ENCODE measurements at regions not wholly inside any gene's neighbourhood (a gene's known extent, or its start where the extent isn't known, plus 50 kb on each side); places are given as distances from the start of the nearest gene placed in this dataset.

DNA sequence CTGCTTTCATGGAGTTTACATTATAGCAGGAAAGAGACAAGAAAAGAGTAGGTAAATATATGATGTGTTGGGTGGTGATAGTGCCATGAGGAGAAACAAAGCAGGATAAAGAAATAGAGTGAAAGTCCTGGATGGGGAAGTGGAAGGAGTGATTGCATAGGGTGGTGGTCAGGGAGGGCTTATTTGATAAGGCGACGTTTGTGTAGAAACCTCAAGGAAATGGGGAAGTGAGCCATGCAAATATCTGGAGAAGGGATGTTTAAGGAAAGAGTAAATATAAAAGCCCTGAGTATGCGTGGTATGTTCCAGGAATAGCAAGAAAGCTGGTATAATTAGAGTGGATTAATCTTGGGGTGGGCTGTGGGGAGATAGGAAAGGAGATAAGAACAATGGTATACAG lies 134.7 kb upstream of the SV2C start:
- Histone ChIP-seq H2AFZ (ENCODE audit: insufficient read depth, low read depth, low read length, poor library complexity, severe bottlenecking) (no peak overlapping the region), H3K79me2 (ENCODE audit: insufficient read depth, low read length) (no peaks in the 10 kb centered on the region), H3K4me2 (replicated peaks; ENCODE audit: extremely low read depth, low read length, poor library complexity, severe bottlenecking) (no peak overlapping the region), H3K36me3 (replicated peaks in 1 of 2; ENCODE audit: control insufficient read depth in 1 of 2, insufficient read depth in 2 of 2, low read length in 2 of 2) (no peaks in the 10 kb centered on the region), H3K27ac (ENCODE audit: low read depth in 1 of 2, low read length in 2 of 2) (no peak overlapping the region), H3K4me1 (ENCODE audit: control insufficient read depth in 1 of 2, insufficient read depth in 2 of 2, low read length in 2 of 2) (peaks cover 8% of the 10 kb centered on the region in 2 donors), H3K9me3 (replicated peaks in 1 of 2; ENCODE audit: control insufficient read depth in 1 of 2, insufficient read depth in 1 of 2, low read length in 2 of 2) (peaks cover 7 to 11% of the 10 kb centered on the region in 2 donors), H3K27me3 (ENCODE audit: control insufficient read depth in 2 of 2, insufficient read depth in 2 of 2, low read length in 2 of 2) (no peaks in the 10 kb centered on the region), H3K9ac (ENCODE audit: insufficient read depth, low read length, poor library complexity, severe bottlenecking) (no peak overlapping the region), H3K4me3 (replicated peaks in 1 of 3; ENCODE audit: low read depth in 2 of 3, low read length in 3 of 3) (no peak overlapping the region), H4K20me1 (ENCODE audit: insufficient read depth, low read length) (no peaks in the 10 kb centered on the region)
- intact Hi-C loops (cut with micrococcal nuclease): no loop called here
- DNase-seq: peak in 1 of 3 donors; percentile 8
- peak overlapping the region in 1 of 2 donors; percentile 22 for H3K4me3 Mint-ChIP-seq
- peaks cover 6 to 25% (median 15%) of the 10 kb centered on the region in 7 donors for H3K9me3 Mint-ChIP-seq
- TF ChIP-seq, protein P1, sequence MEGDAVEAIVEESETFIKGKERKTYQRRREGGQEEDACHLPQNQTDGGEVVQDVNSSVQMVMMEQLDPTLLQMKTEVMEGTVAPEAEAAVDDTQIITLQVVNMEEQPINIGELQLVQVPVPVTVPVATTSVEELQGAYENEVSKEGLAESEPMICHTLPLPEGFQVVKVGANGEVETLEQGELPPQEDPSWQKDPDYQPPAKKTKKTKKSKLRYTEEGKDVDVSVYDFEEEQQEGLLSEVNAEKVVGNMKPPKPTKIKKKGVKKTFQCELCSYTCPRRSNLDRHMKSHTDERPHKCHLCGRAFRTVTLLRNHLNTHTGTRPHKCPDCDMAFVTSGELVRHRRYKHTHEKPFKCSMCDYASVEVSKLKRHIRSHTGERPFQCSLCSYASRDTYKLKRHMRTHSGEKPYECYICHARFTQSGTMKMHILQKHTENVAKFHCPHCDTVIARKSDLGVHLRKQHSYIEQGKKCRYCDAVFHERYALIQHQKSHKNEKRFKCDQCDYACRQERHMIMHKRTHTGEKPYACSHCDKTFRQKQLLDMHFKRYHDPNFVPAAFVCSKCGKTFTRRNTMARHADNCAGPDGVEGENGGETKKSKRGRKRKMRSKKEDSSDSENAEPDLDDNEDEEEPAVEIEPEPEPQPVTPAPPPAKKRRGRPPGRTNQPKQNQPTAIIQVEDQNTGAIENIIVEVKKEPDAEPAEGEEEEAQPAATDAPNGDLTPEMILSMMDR (IDR thresholded peaks at IDR 0.05): no peak
- no peak overlapping the region for H3K27ac Mint-ChIP-seq
- WGBS (ENCODE audit: insufficient coverage): 2% methylated on average over 3 of the region's 3 CpGs
- peaks cover 4 to 6% (median 5%) of the 10 kb centered on the region in 3 donors for H3K27me3 Mint-ChIP-seq (ENCODE audit: low read depth in 3 of 3)
- peaks cover 11% of the 10 kb centered on the region for H3K4me1 Mint-ChIP-seq
- H3K36me3 Mint-ChIP-seq: no peaks in the 10 kb centered on the region

DNA sequence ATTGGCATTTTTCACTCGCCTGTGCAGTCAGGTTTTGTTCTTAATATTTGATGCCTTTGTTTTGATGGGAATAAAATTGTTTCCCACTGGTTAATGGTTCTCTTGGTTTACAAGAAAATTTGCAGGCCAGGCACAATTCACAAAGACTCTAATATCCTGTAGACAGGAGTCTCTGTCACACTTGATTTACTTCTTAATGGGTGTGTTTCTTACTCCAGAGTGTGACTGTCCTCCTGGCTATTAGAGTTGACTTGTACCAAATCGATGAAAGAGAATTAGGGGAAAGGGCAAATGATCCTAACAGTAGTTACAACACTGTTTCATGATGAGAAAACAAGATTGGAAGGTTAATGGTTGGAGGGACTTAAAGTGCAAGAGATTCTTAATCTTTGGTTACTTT lies 142.8 kb upstream of the SV2C start:
- intact Hi-C loops (cut with micrococcal nuclease): no loop called here
- peaks cover 3 to 5% of the 10 kb centered on the region in 2 donors for H3K9me3 ChIP-seq (replicated peaks in 1 of 2; ENCODE audit: control insufficient read depth in 1 of 2, insufficient read depth in 1 of 2, low read length in 2 of 2)
- H3K27me3 ChIP-seq (ENCODE audit: control insufficient read depth in 2 of 2, insufficient read depth in 2 of 2, low read length in 2 of 2): no peaks in the 10 kb centered on the region
- no peaks in the 10 kb centered on the region for H3K4me1 Mint-ChIP-seq
- H3K79me2 ChIP-seq (ENCODE audit: insufficient read depth, low read length): no peaks in the 10 kb centered on the region
- no CpG with 5 or more reads among the region's 2 CpGs for WGBS (ENCODE audit: insufficient coverage)
- no peak overlapping the region for H3K27ac ChIP-seq (ENCODE audit: low read depth in 1 of 2, low read length in 2 of 2)
- peaks cover 0 to 2% (median 2%) of the 10 kb centered on the region in 3 donors for H3K27me3 Mint-ChIP-seq (ENCODE audit: low read depth in 3 of 3)
- H3K36me3 Mint-ChIP-seq: no peaks in the 10 kb centered on the region
- no peak overlapping the region for H3K4me2 ChIP-seq (replicated peaks; ENCODE audit: extremely low read depth, low read length, poor library complexity, severe bottlenecking)
- no peak overlapping the region for H3K27ac Mint-ChIP-seq
- H2AFZ ChIP-seq (ENCODE audit: insufficient read depth, low read depth, low read length, poor library complexity, severe bottlenecking): no peak overlapping the region
- H3K36me3 ChIP-seq (replicated peaks in 1 of 2; ENCODE audit: control insufficient read depth in 1 of 2, insufficient read depth in 2 of 2, low read length in 2 of 2): no peaks in the 10 kb centered on the region
- no peak overlapping the region for H3K4me3 Mint-ChIP-seq
- no peak for DNase-seq
- H3K9me3 Mint-ChIP-seq: peaks cover 0 to 13% (median 5%) of the 10 kb centered on the region in 7 donors
- no peaks in the 10 kb centered on the region for H4K20me1 ChIP-seq (ENCODE audit: insufficient read depth, low read length)
- TF ChIP-seq, protein P1 (IDR thresholded peaks at IDR 0.05): no peak
- no peak overlapping the region for H3K9ac ChIP-seq (ENCODE audit: insufficient read depth, low read length, poor library complexity, severe bottlenecking)
- H3K4me1 ChIP-seq (ENCODE audit: control insufficient read depth in 1 of 2, insufficient read depth in 2 of 2, low read length in 2 of 2): no peaks in the 10 kb centered on the region
- no peak overlapping the region for H3K4me3 ChIP-seq (replicated peaks in 1 of 3; ENCODE audit: low read depth in 2 of 3, low read length in 3 of 3)
